HG02938 (cell line): ENCODE measurements at regions not wholly inside any gene's neighbourhood (a gene's known extent, or its start where the extent isn't known, plus 50 kb on each side); places are given as distances from the start of the nearest gene placed in this dataset.
A peak's percentile ranks its signal among the peaks of the same experiment; 100 is the strongest.

ENCODE experiments used
- ATAC-seq: cut with Tn5 transposase; IDR thresholded peaks from one replicate; pipeline ENCODE4 v1.9.1; 2021; ENCODE audit warnings: mild to moderate bottlenecking, moderate library complexity; ENCODE audit not compliant: unreplicated experiment

GRCh38 chr11:122248131-122248530, 132.1 kb upstream of the BLID start:
- ATAC-seq: no peak

- ATAC-seq: no peak
Observed at GRCh38 chr11:122246874-122247273, 130.9 kb upstream of the BLID start.

- no peak for ATAC-seq
Observed at GRCh38 chr11:122242731-122243130, 126.7 kb upstream of the BLID start.

GRCh38 chr11:122241566-122241965, 125.6 kb upstream of the BLID start:
- no peak for ATAC-seq

- no peak for ATAC-seq
Observed at GRCh38 chr11:122240638-122241037, 124.6 kb upstream of the BLID start.

- no peak for ATAC-seq
Observed at GRCh38 chr11:122235615-122236014, 119.6 kb upstream of the BLID start.

- no peak for ATAC-seq
Observed at GRCh38 chr11:122234780-122235179, 118.8 kb upstream of the BLID start.

- ATAC-seq: no peak
Observed at GRCh38 chr11:122234257-122234656, 118.2 kb upstream of the BLID start.

- no peak for ATAC-seq
Observed at GRCh38 chr11:122232985-122233384, 117.0 kb upstream of the BLID start.

GRCh38 chr11:122230385-122230755, 114.4 kb upstream of the BLID start:
- no peak for ATAC-seq

- ATAC-seq: no peak
Observed at GRCh38 chr11:122229481-122230384, 113.7 kb upstream of the BLID start.

GRCh38 chr11:122229078-122229477, 113.1 kb upstream of the BLID start:
- ATAC-seq: no peak

- no peak for ATAC-seq
Observed at GRCh38 chr11:122226810-122227379, 110.9 kb upstream of the BLID start.

- ATAC-seq: no peak
Observed at GRCh38 chr11:122224867-122225266, 108.9 kb upstream of the BLID start.

- no peak for ATAC-seq
Observed at GRCh38 chr11:122220321-122220720, 104.3 kb upstream of the BLID start.

- no peak for ATAC-seq
Observed at GRCh38 chr11:122219791-122220190, 103.8 kb upstream of the BLID start.

- ATAC-seq: peak; percentile 76
Observed at GRCh38 chr11:122215244-122215992, 99.4 kb upstream of the BLID start.

GRCh38 chr11:122214567-122214966, 98.6 kb upstream of the BLID start:
- no peak for ATAC-seq

- no peak for ATAC-seq
Observed at GRCh38 chr11:122214080-122214479, 98.1 kb upstream of the BLID start.

GRCh38 chr11:122213171-122213570, 97.2 kb upstream of the BLID start:
- no peak for ATAC-seq

GRCh38 chr11:122210367-122210997, 94.5 kb upstream of the BLID start:
- no peak for ATAC-seq
